ENCODE measurements at regions not wholly inside any gene's neighbourhood (a gene's known extent, or its start where the extent isn't known, plus 50 kb on each side); places are given as distances from the start of the nearest gene placed in this dataset.

DNA sequence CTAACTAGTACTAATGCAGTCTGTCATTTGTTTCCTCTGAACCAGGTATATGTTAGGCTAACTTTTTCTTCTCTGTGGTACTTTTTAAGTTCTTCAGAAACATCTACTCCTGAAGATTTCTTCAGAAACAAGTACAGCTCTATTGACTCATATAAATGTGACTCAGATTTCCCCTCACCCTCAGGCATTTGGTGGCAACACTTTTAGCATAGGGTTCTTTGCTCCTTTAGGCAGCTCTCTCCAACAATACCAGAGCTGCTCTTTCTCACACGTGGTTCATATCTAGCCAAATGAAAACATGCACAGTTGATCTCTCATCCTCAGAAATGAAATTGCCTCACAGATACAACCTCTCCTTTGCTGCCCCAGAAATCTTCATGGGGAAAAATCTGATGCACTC lies 939.8 kb downstream of the SORCS1 start:
- TF ChIP-seq LEF1 (IDR thresholded peaks at IDR 0.05; ENCODE audit: borderline replicate concordance) (no peak), CTBP1 (IDR thresholded peaks at IDR 0.05; ENCODE audit: borderline replicate concordance) (no peak), SP1 (IDR thresholded peaks at IDR 0.05) (no peak), ZNF384 (IDR thresholded peaks at IDR 0.05) (no peak), BHLHE40 (IDR thresholded peaks at IDR 0.05; ENCODE audit: borderline replicate concordance) (no peak), NFRKB (IDR thresholded peaks at IDR 0.05) (no peak), ARNT (IDR thresholded peaks at IDR 0.05) (no peak), FOXM1 (IDR thresholded peaks at IDR 0.05; ENCODE audit: borderline replicate concordance) (no peak)

All from HEK293T (cell line).